GM06990 (cell line): ENCODE measurements at regions not wholly inside any gene's neighbourhood (a gene's known extent, or its start where the extent isn't known, plus 50 kb on each side); places are given as distances from the start of the nearest gene placed in this dataset.
"Not testable (repeated sequence)": the region's sequence is repeated elsewhere in the genome, so short reads cannot be mapped to it uniquely, and the experiment has no call there.

ENCODE experiments used
- DNase-seq: peaks from one replicate; pipeline ENCODE4 v3.0.0-alpha.2; 2011; ENCODE audit not compliant: insufficient read length; ENCODE audit errors: extremely low read depth
- H3K27me3 ChIP-seq: replicated peaks from 2 replicates; pipeline ENCODE4 v1.6.0; 2011; ENCODE audit warnings: low read length; ENCODE audit not compliant: control insufficient read depth, insufficient read depth
- H3K36me3 ChIP-seq: 2 replicates; pipeline ENCODE4 v1.5.1; 2011; ENCODE audit warnings: low read length; ENCODE audit not compliant: control insufficient read depth, insufficient read depth
- H3K4me3 ChIP-seq: replicated peaks from 2 replicates; pipeline ENCODE4 v1.5.1; 2011; ENCODE audit warnings: low read depth, mild to moderate bottlenecking, control low read depth, low read length
- TF ChIP-seq, protein P1 (sequence below): IDR thresholded peaks from 2 replicates; pipeline ENCODE4 v1.5.1; 2011; ENCODE audit warnings: low read length, control low read depth, mild to moderate bottlenecking, inconsistent platforms; ENCODE audit not compliant: insufficient read depth, poor library complexity, severe bottlenecking

DNA sequence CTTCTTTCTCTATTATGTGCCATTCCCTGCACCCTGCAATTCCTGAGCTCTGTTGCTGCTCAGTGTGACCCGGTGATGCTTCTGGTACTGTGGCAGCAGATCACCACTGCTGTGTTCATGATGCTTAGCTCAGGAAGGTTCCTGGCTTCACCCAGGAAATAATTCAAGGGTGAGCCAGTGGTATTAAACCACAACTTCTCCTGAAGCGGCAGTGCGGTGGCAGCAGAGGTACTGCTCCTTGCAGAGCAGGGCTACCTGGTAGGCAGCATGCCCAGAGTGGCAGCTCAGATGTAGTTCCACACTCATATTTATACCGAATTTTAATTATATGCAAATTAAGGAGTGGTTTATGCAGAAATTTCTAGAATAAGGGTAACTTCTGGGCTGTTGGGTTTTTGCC, 213.8 kb upstream of the ZNF608 start:
- H3K36me3 ChIP-seq: no peaks in the 10 kb centered on the region
- no peak overlapping the region for H3K4me3 ChIP-seq
- DNase-seq: no peak
- H3K27me3 ChIP-seq: no peaks in the 10 kb centered on the region
- TF ChIP-seq, protein P1, sequence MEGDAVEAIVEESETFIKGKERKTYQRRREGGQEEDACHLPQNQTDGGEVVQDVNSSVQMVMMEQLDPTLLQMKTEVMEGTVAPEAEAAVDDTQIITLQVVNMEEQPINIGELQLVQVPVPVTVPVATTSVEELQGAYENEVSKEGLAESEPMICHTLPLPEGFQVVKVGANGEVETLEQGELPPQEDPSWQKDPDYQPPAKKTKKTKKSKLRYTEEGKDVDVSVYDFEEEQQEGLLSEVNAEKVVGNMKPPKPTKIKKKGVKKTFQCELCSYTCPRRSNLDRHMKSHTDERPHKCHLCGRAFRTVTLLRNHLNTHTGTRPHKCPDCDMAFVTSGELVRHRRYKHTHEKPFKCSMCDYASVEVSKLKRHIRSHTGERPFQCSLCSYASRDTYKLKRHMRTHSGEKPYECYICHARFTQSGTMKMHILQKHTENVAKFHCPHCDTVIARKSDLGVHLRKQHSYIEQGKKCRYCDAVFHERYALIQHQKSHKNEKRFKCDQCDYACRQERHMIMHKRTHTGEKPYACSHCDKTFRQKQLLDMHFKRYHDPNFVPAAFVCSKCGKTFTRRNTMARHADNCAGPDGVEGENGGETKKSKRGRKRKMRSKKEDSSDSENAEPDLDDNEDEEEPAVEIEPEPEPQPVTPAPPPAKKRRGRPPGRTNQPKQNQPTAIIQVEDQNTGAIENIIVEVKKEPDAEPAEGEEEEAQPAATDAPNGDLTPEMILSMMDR: no peak

DNA sequence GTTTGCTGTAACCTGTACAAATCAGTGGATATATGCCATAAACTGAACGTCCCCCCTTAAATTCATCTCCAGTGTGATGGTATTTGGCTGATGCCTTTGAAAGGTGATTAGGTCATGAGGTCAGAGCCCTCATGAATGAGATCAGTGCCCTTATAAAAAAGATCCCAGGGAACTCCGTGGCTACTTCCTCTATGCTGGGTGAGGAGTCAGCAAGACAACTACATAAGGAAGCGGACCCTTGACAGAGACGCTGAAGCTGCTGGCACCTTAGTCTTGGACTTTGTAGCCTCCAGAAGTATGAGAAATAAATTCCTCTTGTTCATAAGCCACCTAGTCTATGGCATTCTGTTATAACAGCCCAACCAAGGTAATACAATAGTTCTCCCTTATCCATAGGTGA, 215.1 kb upstream of the ZNF608 start:
- Histone ChIP-seq H3K4me3 (no peak overlapping the region), H3K36me3 (no peaks in the 10 kb centered on the region), H3K27me3 (no peaks in the 10 kb centered on the region)
- no peak for DNase-seq
- TF ChIP-seq, protein P1: no peak

DNA sequence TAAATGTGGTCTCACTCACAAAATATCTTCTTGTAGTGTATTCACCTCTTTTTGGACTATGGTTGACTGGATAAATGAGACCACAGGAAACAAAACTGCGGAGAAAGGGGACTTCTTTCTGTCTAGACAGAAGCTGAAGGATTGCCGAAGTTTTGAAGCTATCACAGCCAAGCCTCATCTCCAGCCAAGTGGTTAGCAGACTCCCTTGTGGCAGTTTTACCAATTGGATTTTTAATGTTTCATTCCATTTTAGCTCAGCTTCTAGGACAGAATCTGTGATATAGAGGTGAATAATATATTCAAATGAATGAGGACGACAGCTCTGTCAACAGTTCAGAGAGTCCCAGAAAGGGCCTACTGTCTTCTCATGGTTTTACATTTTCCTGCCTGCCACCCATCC, 215.7 kb upstream of the ZNF608 start:
- no peaks in the 10 kb centered on the region for H3K27me3 ChIP-seq
- no peak overlapping the region for H3K4me3 ChIP-seq
- TF ChIP-seq, protein P1: no peak
- no peak for DNase-seq
- no peaks in the 10 kb centered on the region for H3K36me3 ChIP-seq

DNA sequence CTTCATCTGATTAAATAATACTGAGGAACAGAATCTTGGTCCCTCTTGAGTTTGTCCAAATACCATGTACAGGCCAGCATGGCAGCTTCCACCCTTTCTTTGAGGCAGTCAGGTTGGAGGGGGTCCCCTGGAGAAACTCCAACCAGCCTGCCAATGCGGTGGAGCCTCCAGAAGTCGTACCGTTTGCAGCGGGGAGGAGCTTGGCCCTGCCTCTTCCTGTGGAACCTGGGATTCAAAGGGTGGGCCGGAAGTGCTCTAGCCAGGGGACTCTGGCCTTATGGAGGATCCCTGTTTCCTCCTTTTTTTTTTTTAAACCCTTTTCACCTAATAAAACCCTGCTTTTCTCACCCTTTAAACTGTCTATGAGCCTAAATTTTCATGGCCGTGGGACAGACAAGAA, 216.3 kb upstream of the ZNF608 start:
- TF ChIP-seq, protein P1: no peak
- H3K36me3 ChIP-seq: no peaks in the 10 kb centered on the region
- H3K4me3 ChIP-seq: no peak overlapping the region
- no peak for DNase-seq
- no peaks in the 10 kb centered on the region for H3K27me3 ChIP-seq

DNA sequence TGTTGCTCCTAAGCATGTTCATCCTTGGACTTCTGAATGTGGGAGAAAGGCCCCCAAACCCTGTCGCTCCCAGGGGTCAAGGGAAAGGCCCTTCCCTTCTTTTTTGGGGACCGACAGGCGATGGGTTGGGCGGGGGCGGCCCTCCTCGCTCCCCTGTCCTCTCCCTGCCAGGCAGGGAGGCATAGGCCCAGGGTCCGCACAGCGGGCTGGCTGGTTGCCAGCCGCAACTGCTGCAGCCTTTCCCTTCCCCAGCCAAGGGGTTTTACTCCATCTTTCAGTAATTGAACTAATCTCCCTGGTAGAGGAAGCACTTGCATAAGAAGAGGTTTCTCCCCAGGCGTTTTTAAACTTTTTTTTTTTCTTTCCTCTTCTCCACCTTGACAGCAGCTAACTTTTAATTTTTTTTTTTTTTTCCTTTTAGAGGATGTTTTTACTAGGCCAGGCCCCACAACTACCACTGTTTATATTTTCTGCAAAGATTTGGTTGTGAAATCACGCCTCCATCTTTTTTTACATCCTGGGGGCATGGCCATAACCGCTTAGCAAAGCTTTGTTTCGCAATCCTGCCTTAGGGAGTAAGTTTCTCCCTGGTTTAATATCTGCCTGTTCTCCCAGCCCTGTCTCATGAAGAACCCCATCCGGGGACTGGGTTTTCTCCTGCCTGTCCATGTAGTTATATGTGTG, 216.9 kb upstream of the ZNF608 start:
- no peak overlapping the region for H3K4me3 ChIP-seq
- no peak for DNase-seq
- TF ChIP-seq, protein P1: no peak

DNA sequence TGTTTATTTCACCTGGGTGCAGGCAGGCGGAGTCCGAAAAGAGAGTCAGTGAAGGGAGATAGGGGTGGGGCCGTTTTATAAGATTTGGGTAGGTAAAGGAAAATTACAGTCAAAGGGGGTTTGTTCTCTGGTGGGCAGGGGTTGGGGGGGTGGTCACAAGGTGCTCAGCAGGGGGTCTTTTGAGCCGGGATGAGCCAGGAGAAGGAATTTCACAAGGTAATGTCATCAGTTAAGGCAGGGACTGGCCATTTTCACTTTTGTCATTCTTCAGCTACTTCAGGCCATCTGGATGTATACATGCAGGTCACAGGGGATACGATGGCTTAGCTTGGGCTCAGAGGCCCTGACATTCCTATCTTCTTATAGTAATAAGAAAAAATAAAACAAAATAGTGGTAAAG, 220.3 kb upstream of the ZNF608 start:
- DNase-seq, H3K27me3 ChIP-seq, H3K4me3 ChIP-seq, H3K36me3 ChIP-seq: not testable (repeated sequence)

More for the DNA sequence above, 216.9 kb upstream of the ZNF608 start:
- Histone ChIP-seq H3K27me3 (no peaks in the 10 kb centered on the region), H3K36me3 (no peaks in the 10 kb centered on the region)

DNA sequence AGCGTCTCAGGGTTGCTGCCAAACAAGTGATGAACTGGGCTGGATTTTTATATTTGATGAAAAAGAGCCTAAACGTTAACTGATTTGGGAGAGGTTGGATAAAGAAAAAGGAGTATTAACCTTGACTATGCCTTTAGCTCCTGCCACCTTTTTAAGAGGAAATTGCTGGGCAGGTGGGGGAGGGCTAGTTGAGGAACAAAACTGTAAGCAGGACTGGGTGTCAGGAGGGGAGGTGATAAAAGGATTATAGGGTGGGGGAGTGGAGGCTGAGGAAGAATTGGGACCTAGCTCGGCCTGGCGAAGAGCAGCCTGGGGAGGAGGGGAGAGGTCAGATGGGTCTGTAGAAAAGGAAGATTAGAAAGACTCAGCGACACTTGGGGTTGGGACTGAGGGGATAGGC, 223.9 kb upstream of the ZNF608 start:
- DNase-seq, H3K27me3 ChIP-seq, H3K4me3 ChIP-seq, H3K36me3 ChIP-seq: not testable (repeated sequence)
